OCI-LY7 (cell line): ENCODE measurements at regions not wholly inside any gene's neighbourhood (a gene's known extent, or its start where the extent isn't known, plus 50 kb on each side); places are given as distances from the start of the nearest gene placed in this dataset.

Experiments used
- EZH2phosphoT487 ChIP-seq: fragments of 200-600 bp; sonication (generic); IDR thresholded peaks from 2 replicates; pipeline ENCODE4 v1.6.1; 2018; ENCODE audit warnings: low read depth, borderline replicate concordance, mild to moderate bottlenecking, mixed run types, antibody characterized with exemption, low read length, moderate library complexity, mixed read lengths
- TF ChIP-seq, protein P1 (sequence below): fragments of 200-600 bp; sonication (generic); conservative IDR thresholded peaks from 2 replicates; pipeline ENCODE4 v1.5.1; 2014; ENCODE audit warnings: mild to moderate bottlenecking, antibody characterized with exemption, low read length, moderate library complexity, mixed read lengths

DNA sequence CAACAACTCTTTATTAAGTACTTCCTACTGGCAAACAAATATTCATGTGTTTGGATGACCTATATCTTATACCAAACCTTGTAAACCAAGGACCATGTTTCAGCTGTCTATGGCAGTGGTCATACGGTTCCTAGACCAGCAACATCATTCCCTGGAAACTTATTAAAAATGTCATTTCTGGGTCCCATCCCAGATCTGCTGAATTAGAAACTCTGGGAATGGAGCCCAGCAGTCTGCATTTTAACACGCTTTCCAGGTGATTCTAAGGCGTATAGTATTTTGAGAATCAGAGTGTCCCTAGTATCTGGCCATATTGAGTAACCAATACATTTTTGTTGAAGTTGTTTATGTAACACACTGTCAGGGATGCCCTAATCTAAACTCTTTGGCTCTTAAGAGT is 363.4 kb upstream of the LRRC3B start:
- TF ChIP-seq, protein P1, sequence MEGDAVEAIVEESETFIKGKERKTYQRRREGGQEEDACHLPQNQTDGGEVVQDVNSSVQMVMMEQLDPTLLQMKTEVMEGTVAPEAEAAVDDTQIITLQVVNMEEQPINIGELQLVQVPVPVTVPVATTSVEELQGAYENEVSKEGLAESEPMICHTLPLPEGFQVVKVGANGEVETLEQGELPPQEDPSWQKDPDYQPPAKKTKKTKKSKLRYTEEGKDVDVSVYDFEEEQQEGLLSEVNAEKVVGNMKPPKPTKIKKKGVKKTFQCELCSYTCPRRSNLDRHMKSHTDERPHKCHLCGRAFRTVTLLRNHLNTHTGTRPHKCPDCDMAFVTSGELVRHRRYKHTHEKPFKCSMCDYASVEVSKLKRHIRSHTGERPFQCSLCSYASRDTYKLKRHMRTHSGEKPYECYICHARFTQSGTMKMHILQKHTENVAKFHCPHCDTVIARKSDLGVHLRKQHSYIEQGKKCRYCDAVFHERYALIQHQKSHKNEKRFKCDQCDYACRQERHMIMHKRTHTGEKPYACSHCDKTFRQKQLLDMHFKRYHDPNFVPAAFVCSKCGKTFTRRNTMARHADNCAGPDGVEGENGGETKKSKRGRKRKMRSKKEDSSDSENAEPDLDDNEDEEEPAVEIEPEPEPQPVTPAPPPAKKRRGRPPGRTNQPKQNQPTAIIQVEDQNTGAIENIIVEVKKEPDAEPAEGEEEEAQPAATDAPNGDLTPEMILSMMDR: no peak
- no peak for TF ChIP-seq EZH2phosphoT487
